ENCODE measurements at regions not wholly inside any gene's neighbourhood (a gene's known extent, or its start where the extent isn't known, plus 50 kb on each side); places are given as distances from the start of the nearest gene placed in this dataset.

DNA sequence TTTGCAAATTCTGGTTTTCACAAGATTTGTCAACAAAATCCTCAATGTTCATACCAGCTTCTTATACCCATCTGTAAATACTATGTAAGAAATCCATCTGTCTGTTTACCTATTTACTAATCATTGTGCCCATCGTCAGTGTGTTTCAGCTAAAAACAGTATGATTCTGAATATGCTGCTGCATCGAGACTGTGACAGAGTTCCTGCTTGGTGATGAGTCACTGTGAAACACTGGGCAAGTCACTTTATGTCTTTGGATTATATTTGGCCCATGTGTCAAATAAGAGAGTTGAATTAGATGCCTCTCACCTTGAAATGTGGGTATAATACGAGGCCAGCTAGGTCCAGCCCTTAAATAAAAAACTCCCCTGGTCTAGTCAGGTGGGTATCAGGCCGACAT lies 79.3 kb downstream of the CBLL2 start:
- TF ChIP-seq POU2F2 (IDR thresholded peaks at IDR 0.05; ENCODE audit: low read depth, low read length) (no peak), POLR2A (IDR thresholded peaks at IDR 0.05; ENCODE audit: low read depth, low read length) (no peak), TAF1 (IDR thresholded peaks at IDR 0.05; ENCODE audit: low read depth, low read length) (no peak), POLR2AphosphoS5 (IDR thresholded peaks at IDR 0.05; ENCODE audit: low read depth, low read length) (no peak), SPI1 (IDR thresholded peaks at IDR 0.05; ENCODE audit: low read depth, low read length) (no peak), PAX5 (IDR thresholded peaks at IDR 0.05; ENCODE audit: insufficient read depth, low read length, severe bottlenecking) (no peak)
- FAIRE-seq (no peak), DNase-seq (ENCODE audit: insufficient read length, low spot score) (no peak)

GRCh38 chrX:22357621-22358020 lies 84.9 kb downstream of the CBLL2 start:
- FAIRE-seq (no peak), DNase-seq (ENCODE audit: insufficient read length, low spot score) (no peak)
- TF ChIP-seq PAX5 (IDR thresholded peaks at IDR 0.05; ENCODE audit: insufficient read depth, low read length, severe bottlenecking) (no peak), SPI1 (IDR thresholded peaks at IDR 0.05; ENCODE audit: low read depth, low read length) (no peak), POLR2AphosphoS5 (IDR thresholded peaks at IDR 0.05; ENCODE audit: low read depth, low read length) (no peak), POLR2A (IDR thresholded peaks at IDR 0.05; ENCODE audit: low read depth, low read length) (no peak)

DNA sequence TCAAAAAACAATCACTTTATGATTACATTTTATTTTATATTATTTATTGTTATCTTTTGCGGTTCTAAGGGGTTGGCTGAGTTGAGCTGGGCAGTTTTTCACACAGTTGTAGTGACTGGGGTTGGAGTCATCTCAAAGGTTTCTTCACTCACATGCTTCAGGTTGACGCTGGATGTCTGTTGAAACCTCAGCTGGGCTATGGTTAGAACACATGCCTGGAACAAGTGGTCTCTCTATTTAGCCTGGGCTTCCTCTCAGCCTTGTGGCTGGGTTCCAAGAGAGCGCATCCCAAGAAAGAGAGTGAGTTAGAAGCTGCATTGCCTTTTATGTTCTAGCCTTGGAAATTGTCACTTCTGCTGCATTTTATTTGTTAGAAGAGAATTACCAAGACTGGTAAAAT lies 87.4 kb downstream of the CBLL2 start:
- DNase-seq (ENCODE audit: insufficient read length, low spot score) (no peak), FAIRE-seq (no peak)
- no peak for TF ChIP-seq POU2F2 (IDR thresholded peaks at IDR 0.05; ENCODE audit: low read depth, low read length)
- TF ChIP-seq SPI1 (IDR thresholded peaks at IDR 0.05; ENCODE audit: low read depth, low read length) = no peak
- TF ChIP-seq POLR2AphosphoS5 (IDR thresholded peaks at IDR 0.05; ENCODE audit: low read depth, low read length) = no peak
- no peak for TF ChIP-seq POLR2A (IDR thresholded peaks at IDR 0.05; ENCODE audit: low read depth, low read length)
- no peak for TF ChIP-seq PAX5 (IDR thresholded peaks at IDR 0.05; ENCODE audit: insufficient read depth, low read length, severe bottlenecking)
- TF ChIP-seq TAF1 (IDR thresholded peaks at IDR 0.05; ENCODE audit: low read depth, low read length) = no peak

DNA sequence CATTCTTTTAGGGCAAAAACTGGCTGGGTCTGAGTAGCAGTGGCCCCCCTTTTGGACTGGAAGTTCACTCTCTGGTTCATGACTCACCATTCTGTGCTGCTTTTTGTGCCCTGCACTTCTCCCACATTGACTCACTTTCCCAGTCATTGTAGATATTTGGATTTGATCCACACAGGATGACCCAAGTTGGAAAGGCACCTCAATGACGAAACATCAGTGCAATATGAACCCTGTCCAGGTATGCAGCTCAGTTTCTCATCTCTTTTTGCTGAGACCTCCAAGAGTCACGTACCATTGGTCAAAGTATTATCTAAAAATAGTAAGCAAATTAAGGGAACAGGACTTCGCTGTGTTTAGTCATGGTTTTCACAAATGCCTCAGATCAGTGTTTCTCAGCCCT lies 92.7 kb downstream of the CBLL2 start:
- TF ChIP-seq POLR2AphosphoS5 (IDR thresholded peaks at IDR 0.05; ENCODE audit: low read depth, low read length) (no peak), POU2F2 (IDR thresholded peaks at IDR 0.05; ENCODE audit: low read depth, low read length) (no peak), TAF1 (IDR thresholded peaks at IDR 0.05; ENCODE audit: low read depth, low read length) (no peak), PAX5 (IDR thresholded peaks at IDR 0.05; ENCODE audit: insufficient read depth, low read length, severe bottlenecking) (no peak)
- FAIRE-seq = no peak
- DNase-seq (ENCODE audit: insufficient read length, low spot score) = no peak

- FAIRE-seq (no peak), DNase-seq (ENCODE audit: insufficient read length, low spot score) (no peak)
- TF ChIP-seq POU2F2 (IDR thresholded peaks at IDR 0.05; ENCODE audit: low read depth, low read length) (no peak), POLR2AphosphoS5 (IDR thresholded peaks at IDR 0.05; ENCODE audit: low read depth, low read length) (no peak), PAX5 (IDR thresholded peaks at IDR 0.05; ENCODE audit: insufficient read depth, low read length, severe bottlenecking) (no peak), SPI1 (IDR thresholded peaks at IDR 0.05; ENCODE audit: low read depth, low read length) (no peak), POLR2A (IDR thresholded peaks at IDR 0.05; ENCODE audit: low read depth, low read length) (no peak), TAF1 (IDR thresholded peaks at IDR 0.05; ENCODE audit: low read depth, low read length) (no peak)
Observed at GRCh38 chrX:22366166-22366702, 93.5 kb downstream of the CBLL2 start.

DNA sequence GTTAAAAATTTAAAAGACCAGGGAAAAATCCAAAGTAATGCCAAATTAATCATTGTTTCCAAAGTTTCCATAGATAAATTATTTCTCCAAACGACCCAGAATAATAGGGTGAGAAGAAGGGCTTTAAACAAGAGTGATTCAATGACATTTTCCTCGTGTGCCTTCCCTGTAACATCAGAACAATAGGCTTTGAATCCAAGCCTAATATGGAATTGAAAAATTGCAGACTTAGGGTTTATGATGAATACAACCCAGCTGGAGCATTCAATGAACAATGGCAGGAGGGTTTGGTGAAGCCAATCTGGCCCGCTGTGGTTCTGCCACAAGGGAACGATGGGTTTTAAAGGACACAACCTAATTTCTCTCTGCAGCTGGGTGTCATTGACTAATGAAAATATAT lies 94.2 kb downstream of the CBLL2 start:
- FAIRE-seq (no peak), DNase-seq (ENCODE audit: insufficient read length, low spot score) (no peak)
- TF ChIP-seq SPI1 (IDR thresholded peaks at IDR 0.05; ENCODE audit: low read depth, low read length) (no peak), PAX5 (IDR thresholded peaks at IDR 0.05; ENCODE audit: insufficient read depth, low read length, severe bottlenecking) (no peak), TAF1 (IDR thresholded peaks at IDR 0.05; ENCODE audit: low read depth, low read length) (no peak)

- no peak for DNase-seq (ENCODE audit: insufficient read length, low spot score)
- no peak for FAIRE-seq
- TF ChIP-seq SPI1 (IDR thresholded peaks at IDR 0.05; ENCODE audit: low read depth, low read length) (no peak), POLR2AphosphoS5 (IDR thresholded peaks at IDR 0.05; ENCODE audit: low read depth, low read length) (no peak), POU2F2 (IDR thresholded peaks at IDR 0.05; ENCODE audit: low read depth, low read length) (no peak), TAF1 (IDR thresholded peaks at IDR 0.05; ENCODE audit: low read depth, low read length) (no peak), PAX5 (IDR thresholded peaks at IDR 0.05; ENCODE audit: insufficient read depth, low read length, severe bottlenecking) (no peak), POLR2A (IDR thresholded peaks at IDR 0.05; ENCODE audit: low read depth, low read length) (no peak)
Observed at GRCh38 chrX:22373094-22373493, 100.4 kb downstream of the CBLL2 start.

- no peak for FAIRE-seq
- TF ChIP-seq SPI1 (IDR thresholded peaks at IDR 0.05; ENCODE audit: low read depth, low read length) (no peak), POLR2AphosphoS5 (IDR thresholded peaks at IDR 0.05; ENCODE audit: low read depth, low read length) (no peak), POU2F2 (IDR thresholded peaks at IDR 0.05; ENCODE audit: low read depth, low read length) (no peak)
- no peak for DNase-seq (ENCODE audit: insufficient read length, low spot score)
Observed at GRCh38 chrX:22373766-22374165, 101.1 kb downstream of the CBLL2 start.

- FAIRE-seq (no peak), DNase-seq (ENCODE audit: insufficient read length, low spot score) (no peak)
- no peak for TF ChIP-seq POLR2AphosphoS5 (IDR thresholded peaks at IDR 0.05; ENCODE audit: low read depth, low read length)
Observed at GRCh38 chrX:22376369-22376768, 103.7 kb downstream of the CBLL2 start.

DNA sequence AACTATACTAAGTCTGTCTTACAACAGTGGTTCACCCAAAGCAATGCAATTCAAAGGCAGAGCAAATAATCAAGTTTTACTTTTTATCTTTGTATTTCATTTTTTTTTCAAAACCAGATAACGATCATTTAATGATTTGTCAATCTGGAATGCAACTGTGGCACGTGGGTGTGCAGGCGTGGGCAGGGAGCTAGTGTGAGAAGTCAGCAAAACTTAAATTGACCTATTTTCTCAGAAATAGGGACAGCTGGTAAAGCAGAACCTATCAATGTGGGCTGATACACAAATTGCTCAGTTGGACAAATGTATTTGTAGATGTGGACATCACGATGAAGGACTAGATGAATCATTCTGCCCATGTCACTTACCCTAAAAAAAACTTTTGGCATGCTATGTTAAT lies 105.6 kb downstream of the CBLL2 start:
- no peak for TF ChIP-seq POU2F2 (IDR thresholded peaks at IDR 0.05; ENCODE audit: low read depth, low read length)
- no peak for TF ChIP-seq SPI1 (IDR thresholded peaks at IDR 0.05; ENCODE audit: low read depth, low read length)
- TF ChIP-seq POLR2A (IDR thresholded peaks at IDR 0.05; ENCODE audit: low read depth, low read length) = no peak
- TF ChIP-seq POLR2AphosphoS5 (IDR thresholded peaks at IDR 0.05; ENCODE audit: low read depth, low read length) = no peak
- no peak for TF ChIP-seq PAX5 (IDR thresholded peaks at IDR 0.05; ENCODE audit: insufficient read depth, low read length, severe bottlenecking)
- no peak for TF ChIP-seq TAF1 (IDR thresholded peaks at IDR 0.05; ENCODE audit: low read depth, low read length)
- FAIRE-seq = no peak
- DNase-seq (ENCODE audit: insufficient read length, low spot score) = no peak

- TF ChIP-seq PAX5 (IDR thresholded peaks at IDR 0.05; ENCODE audit: insufficient read depth, low read length, severe bottlenecking) (no peak), POU2F2 (IDR thresholded peaks at IDR 0.05; ENCODE audit: low read depth, low read length) (no peak), TAF1 (IDR thresholded peaks at IDR 0.05; ENCODE audit: low read depth, low read length) (no peak), SPI1 (IDR thresholded peaks at IDR 0.05; ENCODE audit: low read depth, low read length) (no peak), POLR2AphosphoS5 (IDR thresholded peaks at IDR 0.05; ENCODE audit: low read depth, low read length) (no peak), POLR2A (IDR thresholded peaks at IDR 0.05; ENCODE audit: low read depth, low read length) (no peak)
- no peak for DNase-seq (ENCODE audit: insufficient read length, low spot score)
- FAIRE-seq = no peak
Observed at GRCh38 chrX:22383988-22384387, 111.3 kb downstream of the CBLL2 start.

Measured in GM12891 (cell line).